ENCODE measurements at regions not wholly inside any gene's neighbourhood (a gene's known extent, or its start where the extent isn't known, plus 50 kb on each side); places are given as distances from the start of the nearest gene placed in this dataset.

GRCh38 chr3:20836801-20837200 lies 650.8 kb upstream of the SGO1 start:
- TF ChIP-seq IKZF3 (tag by site-specific recombination; IDR thresholded peaks at IDR 0.05) (no peak), ZBTB49 (tag by site-specific recombination; IDR thresholded peaks at IDR 0.05; ENCODE audit: low read depth) (no peak), SP2 (tag by site-specific recombination; IDR thresholded peaks at IDR 0.05) (no peak), PATZ1 (tag by site-specific recombination; IDR thresholded peaks at IDR 0.05) (no peak), YY1 (tag by site-specific recombination; IDR thresholded peaks at IDR 0.05) (no peak), ZNF571 (tag by site-specific recombination; IDR thresholded peaks at IDR 0.05) (no peak)
- TF ChIP-seq, protein P1, sequence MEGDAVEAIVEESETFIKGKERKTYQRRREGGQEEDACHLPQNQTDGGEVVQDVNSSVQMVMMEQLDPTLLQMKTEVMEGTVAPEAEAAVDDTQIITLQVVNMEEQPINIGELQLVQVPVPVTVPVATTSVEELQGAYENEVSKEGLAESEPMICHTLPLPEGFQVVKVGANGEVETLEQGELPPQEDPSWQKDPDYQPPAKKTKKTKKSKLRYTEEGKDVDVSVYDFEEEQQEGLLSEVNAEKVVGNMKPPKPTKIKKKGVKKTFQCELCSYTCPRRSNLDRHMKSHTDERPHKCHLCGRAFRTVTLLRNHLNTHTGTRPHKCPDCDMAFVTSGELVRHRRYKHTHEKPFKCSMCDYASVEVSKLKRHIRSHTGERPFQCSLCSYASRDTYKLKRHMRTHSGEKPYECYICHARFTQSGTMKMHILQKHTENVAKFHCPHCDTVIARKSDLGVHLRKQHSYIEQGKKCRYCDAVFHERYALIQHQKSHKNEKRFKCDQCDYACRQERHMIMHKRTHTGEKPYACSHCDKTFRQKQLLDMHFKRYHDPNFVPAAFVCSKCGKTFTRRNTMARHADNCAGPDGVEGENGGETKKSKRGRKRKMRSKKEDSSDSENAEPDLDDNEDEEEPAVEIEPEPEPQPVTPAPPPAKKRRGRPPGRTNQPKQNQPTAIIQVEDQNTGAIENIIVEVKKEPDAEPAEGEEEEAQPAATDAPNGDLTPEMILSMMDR (tag by site-specific recombination; IDR thresholded peaks at IDR 0.05): no peak
